Heart right ventricle (tissue), 16 donors: ENCODE measurements at regions not wholly inside any gene's neighbourhood (a gene's known extent, or its start where the extent isn't known, plus 50 kb on each side); places are given as distances from the start of the nearest gene placed in this dataset.
"Not testable (repeated sequence)": the region's sequence is repeated elsewhere in the genome, so short reads cannot be mapped to it uniquely, and the experiment has no call there.

Experiments used
- ATAC-seq, 8 donors: fragments of 200-7000 bp; cut with Tn5 transposase; one replicate each; pipeline ENCODE4 v1.9.1; 2020; ENCODE audit warnings: mild to moderate bottlenecking in 8 of 8, moderate library complexity in 8 of 8, moderate number of reproducible peaks in 1 of 8
- DNase-seq, 2 donors: peaks; one replicate each; pipeline ENCODE4 v3.0.0-alpha.2; 2020
- H3K27ac ChIP-seq, 10 donors: fragments of 200-600 bp; sonication (generic) in 2 of 10; one replicate each; pipeline versions ENCODE4 v1.5.0 to v1.8.0; 2020 to 2022; ENCODE audit warnings: mild to moderate bottlenecking in 3 of 10
- H3K27me3 ChIP-seq, 7 donors: fragments of 200-600 bp; one replicate each; pipeline ENCODE4 v1.8.0; 2021 to 2022; ENCODE audit warnings: mild to moderate bottlenecking in 2 of 7
- H3K36me3 ChIP-seq, 9 donors: fragments of 200-600 bp; sonication (generic) in 1 of 9; one replicate each; pipeline versions ENCODE4 v1.5.0 to v1.8.0; 2020 to 2022; ENCODE audit warnings: mild to moderate bottlenecking in 2 of 9
- H3K4me1 ChIP-seq, 9 donors: fragments of 200-600 bp; sonication (generic) in 1 of 9; one replicate each; pipeline versions ENCODE4 v1.5.0 to v1.8.0; 2020 to 2022; ENCODE audit warnings: mild to moderate bottlenecking in 4 of 9
- H3K4me3 ChIP-seq, 10 donors: fragments of 200-600 bp; sonication (generic) in 2 of 10; one replicate each; pipeline versions ENCODE4 v1.5.0 to v1.8.0; 2020 to 2022; ENCODE audit warnings: mild to moderate bottlenecking in 7 of 10, moderate library complexity in 2 of 10
- H3K9me3 ChIP-seq, 11 donors: fragments of 200-600 bp in 10 of 11; sonication (generic) in 2 of 11; one replicate each; pipeline versions ENCODE4 v1.5.0 to v1.8.0; 2013 to 2022; ENCODE audit warnings: mild to moderate bottlenecking in 2 of 11, control low read depth in 1 of 11, moderate library complexity in 1 of 11
- CTCF ChIP-seq, 9 donors: fragments of 200-600 bp; sonication (generic) in 2 of 9; IDR thresholded peaks; one replicate each; pipeline versions ENCODE4 v1.5.0 to v1.8.0; 2021 to 2022; ENCODE audit warnings: antibody characterized with exemption in 9 of 9, mild to moderate bottlenecking in 5 of 9, moderate library complexity in 1 of 9
- WGBS, 2 donors: extraction: QIAGEN DNeasy Blood & Tissue Kit; methylation state at CpG; one replicate each; pipeline ENCODE4 v1.1.7; 2013; ENCODE audit warnings: inconsistent platforms in 1 of 2; 5-methylcytosine and 5-hydroxymethylcytosine counted together
- intact Hi-C, 10 donors: fragments of 100-400 bp; cut with DNase I; formaldehyde crosslinking; loops; one replicate each; pipeline versions ENCODE4 v1.11.1 to v1.14.2; 2022
- donor health status: Arrhythmogenic right ventricular cardiomyopathy.
- donor health status: ischemic (EF 13 %, LVEDD 7.1; RV severe dilation, severe dysfunction).
- donor health status: healthy with polysubstance abuse.
- donor health status: DM: no; HTN: yes; CAD: no.
- donor health status: DM: no; HTN: no; CAD: no.
- donor health status: ischemic (EF 25% LVEDD 6.9; RV normal size, moderate dysfunction).
- donor health status: ischemic (EF 25% LVEDD 5.7; RV mildly dilated, moderate dysfunction).
- donor health status: healthy.
- donor health status: DM: yes; HTN: yes; CAD: no.
- donor health status: Ischemic cardiomyopathy.
- donor health status: ischemic (EF 35%, LVEDD 5.7; RV mildly dilated, moderate dysfunction).
- donor health status: nonischemic (EF 11% LVEDD 7.7; RV severe dilation, severe dysfunction).
- donor health status: DM: yes; HTN: yes; CAD: no.
- donor health status: PGD.
- donor health status: ischemic (EF 29% LVEDD 5.4; RV normal size, mild dysfunction).
- donor health status: nonischemic (EF 23%, LVEDD 6.1; RV moderate dilation, normal function).

DNA sequence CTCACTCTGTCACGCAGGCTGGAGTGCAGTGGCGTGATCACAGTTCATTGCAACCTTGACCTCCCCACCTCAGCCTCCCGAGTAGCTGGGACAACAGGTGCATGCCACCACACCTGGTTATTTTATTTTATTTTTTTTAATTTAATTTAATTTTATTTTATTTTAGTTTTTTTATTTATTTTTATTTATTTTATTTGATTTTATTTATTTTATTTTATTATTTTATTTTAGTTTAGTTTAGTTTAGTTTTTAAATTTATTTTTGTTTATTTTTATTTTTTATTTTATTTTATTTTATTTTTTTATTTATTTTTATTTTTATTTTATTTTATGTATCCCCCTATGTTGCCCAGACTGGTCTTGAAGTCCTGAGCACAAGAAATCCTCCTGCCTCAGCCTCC, 202.3 kb upstream of the SLCO3A1 start:
- peaks cover 0 to 28% (median 4%) of the 10 kb centered on the region in 7 donors for H3K27me3 ChIP-seq
- intact Hi-C loops = loop anchor here in 1 of 10 donors (10.0 kb wide), 1 partner anchor 336 kb away; no protein-coding TSS in a partner anchor
- ATAC-seq (no peak), DNase-seq (no peak)
- no peaks in the 10 kb centered on the region for H3K4me1 ChIP-seq
- no peaks in the 10 kb centered on the region for H3K9me3 ChIP-seq
- no peak overlapping the region for H3K4me3 ChIP-seq
- H3K27ac ChIP-seq = no peak overlapping the region
- no peak for TF ChIP-seq CTCF (IDR thresholded peaks at IDR 0.05)
- WGBS, 2 donors = 91 to 95% methylated on average over 3 of the region's 3 CpGs
- no peaks in the 10 kb centered on the region for H3K36me3 ChIP-seq

DNA sequence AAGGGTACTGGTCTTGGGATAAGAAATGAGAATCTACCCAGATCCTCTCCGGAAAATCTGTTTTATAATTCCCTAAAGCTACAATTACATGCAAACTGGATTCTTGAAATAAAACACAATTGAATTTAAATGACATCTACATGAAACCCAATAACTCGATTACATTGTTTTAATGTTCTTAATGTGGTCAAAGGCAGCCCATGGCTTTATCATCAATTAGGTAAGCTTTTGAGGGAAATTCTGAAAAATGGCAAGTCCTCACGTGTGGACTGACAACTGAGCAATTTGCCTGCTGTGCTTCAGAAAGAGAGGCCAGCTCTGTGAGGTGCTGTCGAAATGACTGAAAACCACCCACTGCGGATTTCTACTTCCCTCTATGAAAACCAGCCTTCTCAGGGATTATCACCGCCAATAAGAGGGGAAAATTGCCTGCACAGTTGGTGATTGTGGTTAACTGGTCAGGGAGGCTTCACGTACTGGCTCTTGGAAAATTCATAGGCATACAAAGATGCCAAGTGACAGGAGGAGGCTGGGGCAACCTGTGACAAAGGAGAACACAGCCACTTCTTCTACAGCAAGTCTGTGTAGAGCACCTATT, 200.8 kb upstream of the SLCO3A1 start:
- no peaks in the 10 kb centered on the region for H3K4me1 ChIP-seq
- no peak overlapping the region for H3K4me3 ChIP-seq
- peaks cover 0 to 28% (median 4%) of the 10 kb centered on the region in 7 donors for H3K27me3 ChIP-seq
- WGBS, 2 donors = 75 to 78% methylated on average over 7 of the region's 7 CpGs
- intact Hi-C loops = loop anchor here in 1 of 10 donors (10.0 kb wide), 1 partner anchor 338 kb away; no protein-coding TSS in a partner anchor
- no peaks in the 10 kb centered on the region for H3K36me3 ChIP-seq
- ATAC-seq (no peak), DNase-seq (no peak)
- H3K9me3 ChIP-seq = no peaks in the 10 kb centered on the region
- H3K27ac ChIP-seq = no peak overlapping the region
- no peak for TF ChIP-seq CTCF (IDR thresholded peaks at IDR 0.05)

DNA sequence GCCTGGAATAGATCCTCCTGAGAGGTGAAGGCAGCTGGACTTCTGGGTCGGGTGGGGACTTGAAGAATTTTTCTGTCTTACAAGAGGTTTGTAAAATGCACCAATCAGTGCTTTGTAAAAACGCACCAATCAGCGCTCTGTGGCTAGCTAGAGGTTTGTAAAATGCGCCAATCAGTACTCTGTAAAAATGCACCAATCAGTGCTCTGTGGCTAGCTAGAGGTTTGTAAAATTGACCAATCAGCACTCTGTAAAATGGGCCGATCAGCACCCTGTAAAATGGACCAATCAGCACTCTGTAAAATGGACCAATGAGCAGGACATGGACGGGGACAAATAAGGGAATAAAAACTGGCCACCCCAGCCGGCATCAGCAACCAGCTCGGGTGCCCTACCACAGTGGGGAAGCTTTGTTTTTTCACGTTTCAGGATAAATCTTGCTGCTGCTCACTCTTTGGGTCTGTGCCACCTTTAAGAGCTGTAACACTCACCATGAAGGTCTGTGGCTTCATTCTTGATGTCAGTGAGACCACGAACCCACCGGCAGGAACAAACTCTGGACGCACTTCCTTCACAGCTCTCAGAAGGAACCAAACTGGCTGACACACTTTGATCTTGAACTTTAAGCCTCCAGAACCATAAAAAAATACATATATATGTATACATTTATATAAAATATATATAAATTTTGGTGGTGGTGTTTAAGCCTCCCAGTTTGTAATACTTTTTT, 197.8 kb upstream of the SLCO3A1 start:
- ATAC-seq, H3K4me1 ChIP-seq, H3K27ac ChIP-seq, H3K9me3 ChIP-seq, H3K36me3 ChIP-seq, H3K4me3 ChIP-seq, DNase-seq: not testable (repeated sequence)
- H3K27me3 ChIP-seq = peaks cover 0 to 28% (median 0%) of the 10 kb centered on the region in 7 donors
- intact Hi-C loops = loop anchor here in 1 of 10 donors (10.0 kb wide), 1 partner anchor 341 kb away; no protein-coding TSS in a partner anchor
- WGBS, 2 donors = 80 to 87% methylated on average over 12 of the region's 12 CpGs

DNA sequence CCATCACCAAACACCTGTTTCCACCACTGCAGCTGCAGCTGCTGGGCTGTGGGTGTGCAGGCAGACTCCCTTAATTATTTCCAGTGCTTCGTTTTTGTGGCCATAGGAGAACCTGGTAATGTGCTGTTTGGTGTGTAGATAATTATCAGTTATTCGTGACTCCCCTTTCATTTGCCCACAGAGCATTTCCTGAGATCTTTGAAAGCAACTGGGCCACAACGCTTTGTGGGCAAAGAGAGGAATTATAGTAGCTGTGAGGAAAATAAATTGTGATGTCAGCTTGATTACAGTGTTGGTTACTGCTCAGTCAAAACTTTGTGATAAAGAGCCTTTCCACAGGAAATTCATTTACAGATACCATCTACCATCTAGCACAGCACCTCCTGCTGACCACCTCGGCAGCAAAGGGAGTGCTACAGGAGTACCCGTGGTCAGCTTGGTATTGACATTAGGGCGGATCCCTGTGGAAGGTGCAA, 193.3 kb upstream of the SLCO3A1 start:
- Histone ChIP-seq H3K36me3 (no peaks in the 10 kb centered on the region), H3K9me3 (no peaks in the 10 kb centered on the region), H3K27me3 (peaks cover 0 to 9% (median 0%) of the 10 kb centered on the region in 7 donors), H3K27ac (no peak overlapping the region), H3K4me3 (no peak overlapping the region), H3K4me1 (no peaks in the 10 kb centered on the region)
- ATAC-seq = no peak
- whole genome bisulfite sequencing, 2 donors = 52 to 60% methylated on average over 6 of the region's 6 CpGs
- intact Hi-C loops = no loop called here
- no peak for DNase-seq
- TF ChIP-seq CTCF (IDR thresholded peaks at IDR 0.05) = no peak
